ENCODE measurements at regions not wholly inside any gene's neighbourhood (a gene's known extent, or its start where the extent isn't known, plus 50 kb on each side); places are given as distances from the start of the nearest gene placed in this dataset.
"Not testable (repeated sequence)": the region's sequence is repeated elsewhere in the genome, so short reads cannot be mapped to it uniquely, and the experiment has no call there.

DNA sequence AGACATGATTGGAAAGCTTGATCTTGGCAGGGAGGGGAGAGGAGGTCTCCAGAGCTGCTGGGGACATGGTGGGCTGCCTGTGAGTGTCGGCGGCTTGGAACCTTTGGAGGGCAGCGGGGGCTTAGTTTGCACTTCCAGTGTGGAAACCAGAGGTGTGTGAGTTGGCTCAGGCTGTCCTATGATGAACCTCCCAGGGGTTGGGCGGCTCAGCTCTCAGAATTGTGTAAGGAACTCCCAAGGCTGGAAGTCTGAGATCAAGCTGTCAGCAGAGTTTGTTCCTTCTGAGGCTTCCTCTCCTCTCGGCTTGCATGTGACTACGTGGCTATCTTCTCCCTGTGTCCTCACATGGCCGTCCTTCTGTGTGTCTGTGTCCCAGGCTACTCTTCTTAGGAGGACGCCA lies 87.9 kb upstream of the B3GAT1 start:
- no peak for DNase-seq

DNA sequence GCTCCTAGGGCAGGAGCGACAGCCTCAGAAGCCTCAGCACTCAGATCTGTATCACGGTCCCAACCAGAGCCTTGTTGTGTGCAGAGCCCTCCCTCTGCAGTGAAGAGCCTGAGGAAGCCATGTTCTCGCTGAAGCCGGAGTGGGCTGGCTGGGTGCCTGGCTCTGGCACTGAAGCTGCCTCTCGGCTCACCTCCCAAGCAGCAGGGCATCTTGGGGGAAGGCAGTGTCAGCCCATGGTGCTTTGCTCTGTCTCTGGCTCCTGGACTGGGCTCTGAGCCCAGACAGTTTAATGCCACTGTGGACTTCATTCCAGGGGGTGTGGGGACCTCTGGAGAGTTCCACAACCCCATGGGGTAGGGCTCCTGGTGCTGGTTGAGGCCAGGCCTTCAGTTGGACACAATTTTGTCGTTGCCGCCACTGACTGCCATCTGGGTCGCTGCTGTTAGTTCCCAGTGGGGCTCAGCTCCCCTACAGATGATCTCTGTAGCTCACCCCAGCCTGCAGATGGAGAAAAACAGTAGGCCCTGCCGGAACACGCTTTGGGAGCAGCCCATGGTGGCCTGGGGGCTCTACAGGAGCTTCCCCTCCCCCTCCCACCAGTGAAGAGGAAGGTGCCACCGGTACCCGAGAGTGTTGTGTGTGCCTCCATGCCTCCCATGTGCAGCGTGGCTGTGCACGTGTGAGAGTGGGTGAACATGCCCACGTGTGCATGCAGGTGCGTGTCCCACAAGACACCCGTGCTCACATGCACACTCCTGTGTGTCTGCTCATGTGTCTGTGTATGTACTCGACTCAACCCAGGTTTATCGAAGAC lies 86.5 kb upstream of the B3GAT1 start:
- DNase-seq, result no peak

DNA sequence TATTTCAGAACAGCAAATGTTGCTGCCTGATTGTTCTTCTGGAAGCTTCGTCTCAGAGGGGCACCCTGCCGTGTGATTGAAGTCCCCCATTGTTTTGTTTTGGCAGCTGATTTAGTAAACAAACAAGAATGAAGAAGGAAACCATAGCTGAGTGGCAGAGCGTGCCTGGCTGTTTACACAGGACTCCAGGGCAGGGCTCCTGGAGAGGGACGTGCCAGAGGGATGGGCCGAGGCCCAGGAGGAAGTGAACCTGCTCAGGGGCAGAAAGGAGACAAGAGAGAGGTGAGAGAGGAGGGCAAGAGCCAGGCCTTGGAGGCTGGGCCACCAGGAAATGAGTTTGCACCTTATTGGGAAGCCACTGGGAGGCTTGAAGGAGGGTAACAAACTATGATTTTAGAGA lies 85.5 kb upstream of the B3GAT1 start:
- no peak for DNase-seq

DNA sequence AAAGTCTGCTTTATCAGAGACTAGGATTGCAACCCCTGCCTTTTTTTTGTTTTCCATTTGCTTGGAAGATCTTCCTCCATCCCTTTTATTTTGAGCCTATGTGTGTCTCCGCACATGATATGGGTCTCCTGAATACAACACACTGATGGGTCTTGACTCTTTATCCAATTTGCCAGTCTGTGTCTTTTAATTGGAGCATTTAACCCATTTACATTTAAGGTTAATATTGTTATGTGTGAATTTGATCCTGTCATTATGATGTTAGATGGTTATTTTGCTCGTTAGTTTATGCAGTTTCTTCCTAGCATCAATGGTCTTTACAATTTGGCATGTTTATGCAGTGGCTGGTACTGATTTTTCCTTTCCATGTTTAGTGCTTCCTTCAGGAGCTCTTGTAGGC lies 84.0 kb upstream of the B3GAT1 start:
- not testable (repeated sequence) for DNase-seq

DNA sequence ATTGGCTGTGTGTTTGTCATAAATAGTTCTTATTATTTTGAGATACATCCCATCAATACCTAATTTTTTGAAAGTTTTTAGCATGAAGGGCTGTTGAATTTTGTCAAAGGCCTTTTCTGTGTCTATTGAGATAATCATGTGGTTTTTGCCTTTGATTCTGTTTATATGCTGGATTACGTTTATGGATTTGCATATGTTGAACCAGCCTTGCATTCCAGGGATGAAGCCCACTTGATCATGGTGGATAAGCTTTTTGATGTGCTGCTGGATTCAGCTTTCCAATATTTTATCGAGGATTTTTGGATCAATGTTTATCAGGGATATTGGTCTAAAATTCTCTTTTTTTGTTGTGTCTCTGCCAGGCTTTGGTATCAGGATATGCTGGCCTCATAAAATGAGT lies 82.4 kb upstream of the B3GAT1 start:
- not testable (repeated sequence) for DNase-seq

DNA sequence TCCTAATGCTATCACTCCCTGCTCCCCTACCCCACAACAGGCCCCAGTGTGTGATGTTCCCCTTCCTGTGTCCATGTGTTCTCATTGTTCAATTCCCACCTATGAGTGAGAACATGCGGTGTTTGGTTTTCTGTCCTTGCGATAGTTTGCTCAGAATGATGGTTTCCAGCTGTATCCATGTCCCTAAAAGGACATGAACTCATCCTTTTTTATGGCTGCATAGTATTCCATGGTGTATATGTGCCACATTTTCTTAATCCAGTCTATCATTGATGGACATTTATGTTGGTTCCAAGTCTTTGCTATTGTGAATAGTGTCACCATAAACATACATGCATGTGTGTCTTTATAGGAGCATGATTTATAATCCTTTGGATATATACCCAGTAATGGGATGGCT lies 80.4 kb upstream of the B3GAT1 start:
- not testable (repeated sequence) for DNase-seq

DNA sequence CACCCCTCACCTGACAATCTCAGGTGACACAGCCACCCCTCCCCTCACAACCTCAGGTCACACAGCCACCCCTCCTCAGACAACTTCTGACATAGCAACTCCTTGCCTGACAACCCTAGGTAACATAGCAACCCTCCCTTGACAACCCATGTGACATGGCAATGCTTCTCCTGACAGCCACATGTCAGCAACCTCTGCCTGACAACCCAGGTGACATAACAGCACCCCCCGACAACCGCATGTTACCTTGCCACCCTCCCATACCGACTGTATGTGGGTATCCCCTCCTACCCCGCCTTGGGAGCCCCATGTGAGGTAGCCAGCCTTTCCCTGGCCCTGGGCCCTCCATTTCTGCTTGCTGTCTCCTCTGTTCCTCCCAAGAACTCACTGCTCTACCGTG lies 77.7 kb upstream of the B3GAT1 start:
- no peak for DNase-seq

DNA sequence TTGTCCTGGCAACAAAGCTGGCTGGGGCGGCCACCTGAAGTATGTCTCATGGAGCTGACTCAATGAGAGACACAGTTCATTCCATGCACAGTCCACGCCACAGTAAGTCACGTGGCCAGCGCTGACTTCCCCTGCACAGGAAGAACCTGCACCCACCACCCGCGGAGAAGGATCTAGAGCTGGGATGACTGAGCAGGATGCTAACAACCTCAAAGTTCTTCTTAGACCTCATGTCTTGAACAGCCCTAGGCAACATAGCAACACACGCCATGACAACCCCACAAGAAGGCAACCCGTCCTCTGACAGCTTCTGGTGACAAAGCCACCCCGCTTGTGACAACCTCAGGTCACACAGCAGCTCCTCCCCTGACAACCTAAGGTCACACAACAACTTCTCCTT lies 76.9 kb upstream of the B3GAT1 start:
- no peak for DNase-seq

DNA sequence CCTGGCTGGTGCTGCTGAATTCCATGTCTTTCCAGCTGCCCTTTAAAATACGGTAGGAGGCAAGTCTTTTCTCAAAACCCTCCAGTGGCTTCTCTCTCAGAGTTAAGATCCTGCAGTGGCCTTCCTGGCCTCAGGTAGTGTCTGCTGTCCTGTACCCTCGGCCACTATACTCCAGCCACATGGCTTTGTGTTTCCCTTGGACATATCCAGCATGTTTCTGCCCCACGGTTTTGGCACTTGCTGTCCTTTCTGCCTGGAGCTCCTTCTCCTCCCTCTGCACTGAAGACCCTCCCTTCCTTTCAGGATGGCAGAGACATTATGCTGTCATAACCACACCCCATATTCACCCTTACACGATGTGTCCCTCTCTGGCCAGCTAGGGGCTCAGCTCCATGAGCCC lies 76.5 kb upstream of the B3GAT1 start:
- no peak for DNase-seq

DNA sequence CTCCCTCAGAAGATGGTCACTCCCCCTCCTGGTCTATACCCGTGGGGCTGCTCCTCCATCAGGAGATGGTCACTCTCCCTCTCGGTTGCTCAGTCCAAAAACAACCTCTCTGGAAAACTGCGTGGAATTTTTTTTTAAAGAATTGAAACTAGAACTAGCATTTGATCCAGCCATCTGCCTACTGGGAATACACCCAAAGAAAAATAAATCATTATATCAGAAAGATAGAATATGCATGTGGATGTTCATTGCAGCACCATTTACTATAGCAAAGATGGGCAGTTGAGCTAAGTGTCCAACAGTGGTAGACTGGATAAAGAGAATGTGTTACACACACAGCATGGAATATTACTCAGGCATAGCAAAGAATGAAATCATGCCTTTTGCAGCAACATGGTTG lies 75.7 kb upstream of the B3GAT1 start:
- DNase-seq, result no peak

DNA sequence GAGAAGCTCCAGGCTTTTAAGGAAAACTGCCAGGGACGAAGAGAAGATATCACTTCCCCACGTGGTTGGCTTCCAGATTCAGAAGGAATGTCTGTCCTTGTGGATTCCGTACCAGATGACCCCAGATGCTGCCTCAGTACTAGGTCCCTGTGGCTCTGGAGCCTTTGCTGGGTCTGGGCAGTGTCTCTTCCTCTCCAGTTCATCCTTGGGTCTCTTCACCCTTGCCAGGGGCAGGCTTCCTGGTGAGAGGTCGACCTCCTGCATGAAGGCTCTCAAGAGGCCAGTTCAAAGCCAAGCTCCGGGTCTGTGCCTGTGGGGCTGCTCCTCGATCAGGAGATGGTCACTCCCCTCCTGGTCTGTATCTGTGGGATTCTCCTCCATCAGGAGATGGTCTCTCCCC lies 74.7 kb upstream of the B3GAT1 start:
- no peak for DNase-seq

DNA sequence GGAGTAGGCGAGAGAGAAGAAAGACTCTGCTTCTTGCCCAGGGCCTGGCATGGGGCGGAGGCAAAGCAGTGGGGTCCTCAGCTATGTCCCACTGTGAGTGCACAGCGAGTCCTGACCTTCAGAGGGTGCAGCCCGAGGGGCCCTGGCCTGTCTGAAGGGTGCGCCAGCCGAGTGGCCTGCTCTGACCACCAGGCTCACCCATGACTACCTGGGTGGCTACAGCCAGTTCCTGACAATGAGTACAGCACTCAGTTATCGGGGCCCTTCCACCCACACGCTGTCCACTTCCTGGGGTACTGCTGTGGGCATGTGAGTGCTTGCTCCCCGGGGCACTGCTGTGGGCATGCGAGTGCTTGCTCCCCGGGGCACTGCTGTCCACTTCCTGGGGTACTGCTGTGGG lies 74.1 kb upstream of the B3GAT1 start:
- DNase-seq, result no peak

DNA sequence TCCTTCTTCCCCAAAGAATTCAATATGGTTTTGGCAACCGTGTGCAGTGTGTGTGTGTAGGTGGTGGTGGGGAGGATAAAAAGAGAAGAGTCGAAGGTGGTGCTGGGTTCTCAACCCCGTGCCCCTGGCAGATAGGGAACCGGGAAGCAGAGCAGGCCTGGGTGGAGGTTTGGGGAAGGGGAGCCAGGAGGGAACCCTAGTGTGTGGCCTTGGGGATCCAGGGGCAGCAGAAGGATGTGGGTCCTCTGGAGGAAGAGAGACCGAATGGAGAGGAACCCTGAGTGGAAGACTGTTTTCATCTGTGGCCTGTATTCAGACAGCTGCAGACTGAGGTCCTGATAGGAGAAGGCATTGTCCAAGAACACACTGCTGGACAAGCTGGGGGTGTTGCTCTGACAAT lies 73.3 kb upstream of the B3GAT1 start:
- no peak for DNase-seq

DNA sequence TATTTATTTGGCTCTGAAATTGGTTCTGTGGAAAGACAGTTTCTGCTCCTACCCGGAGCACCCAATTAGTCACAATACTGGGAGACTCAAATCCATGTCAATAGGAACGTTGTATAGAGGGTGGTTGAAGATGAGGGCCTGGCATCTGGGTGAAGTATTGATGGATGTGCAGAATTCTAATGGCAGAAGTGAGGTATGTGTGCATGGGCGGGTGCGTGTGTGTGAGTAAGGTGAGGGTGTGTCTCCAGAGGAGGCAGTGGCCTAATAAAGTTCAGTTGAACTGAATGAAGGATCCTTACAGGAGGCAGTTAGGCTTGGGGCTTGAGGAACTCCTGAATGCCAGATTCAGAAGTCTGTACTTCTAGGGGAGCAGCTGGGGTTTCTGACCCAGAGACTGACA lies 71.8 kb upstream of the B3GAT1 start:
- DNase-seq, result no peak

DNA sequence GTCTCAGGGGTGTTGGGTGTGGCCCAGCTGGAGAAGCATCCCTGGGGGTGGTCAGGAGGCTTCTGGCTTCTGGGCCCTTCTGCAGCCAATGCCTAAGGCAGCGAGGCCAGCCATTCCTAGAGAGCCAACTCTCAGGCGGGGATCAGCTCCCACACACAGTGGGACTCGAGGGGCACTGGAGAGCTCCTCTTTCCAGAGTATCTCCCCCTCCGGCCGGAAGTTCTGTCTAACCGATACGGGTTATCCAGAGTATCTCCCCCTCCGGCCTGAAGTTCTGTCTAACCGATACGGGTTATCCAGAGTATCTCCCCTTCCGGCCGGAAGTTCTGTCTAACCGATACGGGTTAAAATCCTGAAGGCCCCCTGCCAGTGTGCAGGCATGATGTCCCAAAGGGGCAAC lies 71.2 kb upstream of the B3GAT1 start:
- no peak for DNase-seq

DNA sequence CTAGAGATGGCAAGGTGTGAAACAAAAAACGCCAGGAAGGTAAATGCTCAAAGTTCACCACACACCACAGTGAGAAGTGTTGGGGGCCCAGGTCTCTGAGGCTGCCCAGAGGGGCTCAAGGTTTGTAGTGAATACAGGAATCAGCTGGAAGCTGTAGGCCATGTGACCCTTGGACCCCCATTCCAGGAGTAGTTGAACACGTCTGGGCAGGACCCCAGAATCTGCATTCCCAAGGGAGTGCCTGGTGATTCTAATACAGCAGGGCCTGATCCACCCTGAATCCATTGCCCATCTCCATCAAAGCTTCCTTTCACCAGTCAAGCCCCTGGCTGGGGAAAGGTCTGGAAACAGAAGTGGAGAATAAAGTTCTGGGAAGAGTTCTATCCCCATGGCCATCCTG lies 70.8 kb upstream of the B3GAT1 start:
- no peak for DNase-seq

DNA sequence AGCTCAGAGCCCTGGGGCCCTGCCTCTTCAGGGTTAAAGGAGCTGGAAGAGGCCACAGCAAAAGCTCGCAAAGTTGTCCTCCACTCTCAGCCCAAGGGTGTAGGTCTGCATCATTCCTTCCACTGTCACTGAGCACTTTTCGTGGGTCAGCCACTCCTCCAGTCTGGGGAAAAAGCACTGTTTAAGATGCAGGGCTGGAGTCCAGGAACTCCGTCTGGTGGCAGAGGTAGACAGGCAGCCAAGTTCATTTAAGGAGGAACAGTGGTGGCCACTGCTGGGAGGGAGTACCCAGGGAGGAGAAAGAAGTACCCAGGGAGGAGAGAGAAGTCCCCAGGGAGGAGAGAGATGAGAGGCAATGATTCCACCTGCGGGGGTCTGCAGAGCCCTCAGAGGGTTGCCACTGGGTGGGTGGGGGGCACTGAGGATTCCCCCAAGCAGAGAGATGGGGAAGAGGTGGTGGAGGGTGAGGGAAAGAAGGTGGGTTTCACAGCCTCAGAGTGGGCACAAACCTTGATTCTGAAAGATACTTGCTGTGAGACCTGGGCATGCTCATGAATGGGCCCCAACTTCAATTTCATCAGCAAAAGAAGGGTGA lies 70.0 kb upstream of the B3GAT1 start:
- DNase-seq, result no peak

DNA sequence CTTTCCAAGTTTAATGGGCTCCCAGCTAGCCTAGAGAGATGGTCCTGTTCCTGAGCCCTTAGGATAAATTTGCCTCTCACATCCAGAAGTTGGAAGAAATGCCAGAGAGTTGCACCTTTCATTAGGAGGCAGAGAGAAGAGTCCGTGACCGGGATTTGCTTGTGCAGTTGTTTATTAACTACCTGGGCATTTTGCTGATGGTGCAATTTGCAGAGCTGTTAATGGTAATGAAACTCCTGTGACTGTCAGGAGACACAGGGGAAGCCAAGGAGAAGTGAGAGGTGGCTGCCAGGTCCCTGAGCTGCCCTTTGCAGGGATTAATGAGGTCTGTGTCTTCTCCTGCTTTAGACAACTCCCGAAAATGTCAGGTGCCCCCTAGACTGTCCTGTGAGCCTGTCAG lies 69.1 kb upstream of the B3GAT1 start:
- no peak for DNase-seq

DNA sequence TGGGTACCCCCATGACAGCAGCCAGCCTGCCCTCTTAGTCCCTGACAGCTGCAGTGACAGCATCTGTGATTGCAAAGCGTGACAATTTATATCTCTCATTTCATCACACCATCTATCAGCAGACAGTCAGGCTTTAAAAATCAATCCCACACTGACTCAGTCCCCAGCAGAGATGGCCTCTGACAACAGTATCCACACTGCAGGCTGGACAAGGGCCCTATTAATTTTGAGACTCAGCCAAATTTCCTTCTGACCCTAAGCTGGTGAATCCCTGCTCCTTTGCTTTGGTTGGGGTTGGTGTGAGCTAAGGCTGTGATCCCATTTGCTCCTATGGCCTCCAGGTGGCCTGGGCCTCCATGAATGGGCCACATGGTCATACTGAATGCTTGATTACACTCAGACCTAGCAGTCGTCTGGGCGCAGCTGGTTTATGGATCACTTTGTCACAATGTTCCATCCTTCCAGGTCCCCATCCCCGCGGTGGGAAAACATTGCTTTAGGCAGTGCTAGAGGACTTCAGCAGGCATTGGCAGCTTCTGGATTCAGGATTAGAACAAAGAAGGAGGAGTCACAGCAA lies 68.2 kb upstream of the B3GAT1 start:
- no peak for DNase-seq

DNA sequence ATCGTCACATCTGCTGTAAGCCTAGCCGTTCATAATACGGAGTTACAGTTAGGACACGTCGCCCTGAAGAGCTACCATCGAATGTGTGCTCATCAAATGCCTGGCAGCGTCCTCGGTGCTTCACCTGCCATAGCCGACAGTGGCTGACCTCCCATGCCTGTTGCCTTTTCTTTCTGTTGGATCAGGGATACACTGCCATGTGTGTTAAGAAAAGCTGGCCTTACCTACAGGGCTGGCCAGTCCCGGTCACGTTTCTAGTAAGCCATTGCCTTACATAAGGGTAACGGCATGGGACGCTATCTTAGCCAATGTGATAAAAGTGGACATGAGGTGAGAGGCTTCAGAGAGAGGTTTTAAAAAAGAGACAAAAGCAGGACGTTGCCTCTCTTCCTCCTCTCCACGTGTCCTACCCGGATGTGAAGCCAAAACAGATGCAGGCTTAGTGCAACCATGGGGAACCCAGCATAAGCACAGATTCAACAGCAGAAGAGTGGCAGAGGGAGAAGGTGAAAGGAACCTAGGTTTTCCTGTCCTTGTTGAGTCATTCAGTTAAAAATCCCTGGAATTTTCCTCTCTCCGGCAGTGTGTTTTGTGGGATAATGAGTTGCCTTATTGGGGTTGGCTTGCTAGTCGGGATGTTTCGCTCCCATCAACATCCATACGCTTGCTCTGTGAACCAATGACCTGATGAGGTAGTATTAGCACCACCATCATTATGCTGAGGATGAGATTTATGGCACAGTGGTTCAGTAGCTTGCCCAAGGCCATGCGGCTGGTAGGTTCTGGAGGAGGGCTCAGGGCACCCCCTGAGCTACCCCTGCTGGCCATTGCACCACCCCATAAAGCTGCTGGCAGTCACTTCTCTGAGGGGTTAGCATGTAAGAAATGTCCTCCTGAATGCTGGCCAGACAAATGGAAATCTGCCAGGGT lies 67.4 kb upstream of the B3GAT1 start:
- DNase-seq, result no peak

DNA sequence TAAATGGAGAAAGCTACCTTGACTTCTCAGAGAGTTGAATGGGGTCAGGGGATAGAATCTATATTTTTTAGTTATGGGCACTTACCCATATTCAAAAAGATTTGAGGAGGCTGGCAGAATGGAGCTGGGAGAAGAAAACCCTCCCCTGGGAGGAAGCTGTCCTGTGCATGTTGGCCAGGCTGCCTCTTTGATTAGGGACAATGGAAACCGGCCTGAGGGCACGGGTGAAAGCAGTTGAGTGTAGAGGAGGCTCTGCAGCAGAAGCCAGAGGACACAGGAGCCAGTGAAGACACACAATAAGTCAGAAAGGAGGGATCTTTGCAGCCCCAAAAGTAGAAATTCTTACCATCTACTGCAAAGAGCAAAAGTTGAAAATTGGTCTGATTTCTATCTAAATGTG lies 66.6 kb upstream of the B3GAT1 start:
- DNase-seq, result no peak

DNA sequence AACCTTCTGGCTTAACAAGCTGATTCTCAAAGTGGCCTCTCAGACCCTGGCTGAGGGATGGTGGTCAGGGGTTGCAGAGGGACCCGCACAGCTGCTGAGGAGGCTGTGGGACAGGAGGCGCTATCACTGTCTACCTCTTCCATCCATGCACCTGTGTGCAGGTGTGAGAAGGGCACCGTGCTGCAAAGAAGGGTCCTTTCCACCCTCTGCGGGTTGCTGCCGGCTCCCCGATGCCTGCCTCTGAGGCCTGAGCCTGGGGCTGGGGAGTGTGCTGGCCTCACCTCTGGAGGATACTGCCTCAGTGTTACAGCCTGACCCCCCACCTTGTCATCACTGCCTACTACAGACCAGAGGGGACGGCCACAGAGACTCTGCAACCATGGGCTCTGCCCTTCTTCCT lies 66.1 kb upstream of the B3GAT1 start:
- DNase-seq, result no peak

DNA sequence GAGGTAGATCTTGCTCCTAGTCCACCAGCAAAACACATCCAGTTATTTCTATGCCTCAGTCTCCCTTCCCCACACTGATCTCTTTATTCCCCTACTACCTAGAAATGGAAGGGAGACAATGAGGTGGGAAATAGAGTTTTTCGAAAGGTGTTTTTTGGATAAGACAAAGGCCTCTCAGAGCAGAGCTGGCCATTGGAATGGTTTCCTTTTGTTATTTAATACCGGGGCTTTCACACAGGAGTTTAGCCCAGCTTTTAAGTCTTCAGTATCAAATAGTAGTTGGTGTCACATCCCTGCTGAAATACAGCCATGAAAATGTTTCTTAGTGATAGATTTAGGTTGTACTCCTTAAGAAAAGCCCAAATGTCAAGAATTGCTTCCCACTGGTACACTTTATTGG lies 65.4 kb upstream of the B3GAT1 start:
- no peak for DNase-seq

Measured in muscle of arm (tissue), 1 donor.